ENCODE measurements at regions not wholly inside any gene's neighbourhood (a gene's known extent, or its start where the extent isn't known, plus 50 kb on each side); places are given as distances from the start of the nearest gene placed in this dataset.

DNA sequence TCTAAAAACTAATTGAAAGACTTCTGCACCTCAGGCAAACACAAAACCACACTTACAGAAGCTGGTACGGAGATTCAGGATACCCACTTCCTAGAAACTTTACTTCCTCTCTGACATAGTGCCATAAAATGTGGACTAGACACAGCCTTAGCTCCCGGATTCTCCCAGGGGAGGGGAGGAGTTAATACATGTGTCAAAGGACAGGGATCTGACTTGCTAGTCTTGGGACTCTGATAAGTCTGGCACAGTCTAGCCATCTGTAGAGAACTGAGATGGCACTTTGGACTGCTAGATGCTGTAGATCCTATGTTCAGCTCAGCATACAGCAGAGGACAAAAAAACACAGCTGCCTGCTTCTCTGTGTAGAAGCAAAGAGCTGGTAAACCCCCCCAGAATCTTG, 769.8 kb upstream of the MIR17HG start:
- no peaks in the 10 kb centered on the region for H3K4me1 Mint-ChIP-seq (ENCODE audit: unreplicated experiment)
- H3K4me3 Mint-ChIP-seq (ENCODE audit: unreplicated experiment) = no peak overlapping the region
- H3K27ac Mint-ChIP-seq (ENCODE audit: unreplicated experiment) = no peak overlapping the region

DNA sequence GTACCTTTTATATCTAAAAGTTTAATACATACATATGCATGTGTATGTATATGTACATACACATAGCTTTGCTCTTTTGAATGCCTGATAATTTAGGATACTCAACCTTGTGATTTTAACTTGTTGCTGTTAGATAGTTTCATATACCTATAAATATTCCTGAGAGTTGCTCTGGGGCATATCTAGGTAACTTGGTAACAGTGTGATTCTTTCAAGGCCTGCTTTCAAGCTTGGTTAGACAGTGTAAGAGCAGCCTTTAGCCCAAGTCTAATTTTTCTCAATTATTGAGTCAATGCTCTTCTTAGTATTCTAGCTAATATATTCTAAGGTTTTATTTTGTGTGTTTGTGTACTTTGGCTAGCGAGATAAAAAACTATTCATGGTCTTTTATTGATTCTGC, 762.1 kb upstream of the MIR17HG start:
- Mint-ChIP-seq H3K9me3 (ENCODE audit: unreplicated experiment) (no peaks in the 10 kb centered on the region), H3K4me3 (ENCODE audit: unreplicated experiment) (no peak overlapping the region), H3K27ac (ENCODE audit: unreplicated experiment) (no peak overlapping the region), H3K4me1 (ENCODE audit: unreplicated experiment) (no peaks in the 10 kb centered on the region), H3K27me3 (ENCODE audit: unreplicated experiment) (no peaks in the 10 kb centered on the region), H3K36me3 (ENCODE audit: low read depth, unreplicated experiment) (no peaks in the 10 kb centered on the region)
- TF ChIP-seq, protein P1, sequence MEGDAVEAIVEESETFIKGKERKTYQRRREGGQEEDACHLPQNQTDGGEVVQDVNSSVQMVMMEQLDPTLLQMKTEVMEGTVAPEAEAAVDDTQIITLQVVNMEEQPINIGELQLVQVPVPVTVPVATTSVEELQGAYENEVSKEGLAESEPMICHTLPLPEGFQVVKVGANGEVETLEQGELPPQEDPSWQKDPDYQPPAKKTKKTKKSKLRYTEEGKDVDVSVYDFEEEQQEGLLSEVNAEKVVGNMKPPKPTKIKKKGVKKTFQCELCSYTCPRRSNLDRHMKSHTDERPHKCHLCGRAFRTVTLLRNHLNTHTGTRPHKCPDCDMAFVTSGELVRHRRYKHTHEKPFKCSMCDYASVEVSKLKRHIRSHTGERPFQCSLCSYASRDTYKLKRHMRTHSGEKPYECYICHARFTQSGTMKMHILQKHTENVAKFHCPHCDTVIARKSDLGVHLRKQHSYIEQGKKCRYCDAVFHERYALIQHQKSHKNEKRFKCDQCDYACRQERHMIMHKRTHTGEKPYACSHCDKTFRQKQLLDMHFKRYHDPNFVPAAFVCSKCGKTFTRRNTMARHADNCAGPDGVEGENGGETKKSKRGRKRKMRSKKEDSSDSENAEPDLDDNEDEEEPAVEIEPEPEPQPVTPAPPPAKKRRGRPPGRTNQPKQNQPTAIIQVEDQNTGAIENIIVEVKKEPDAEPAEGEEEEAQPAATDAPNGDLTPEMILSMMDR (IDR thresholded peaks at IDR 0.05; ENCODE audit: unreplicated experiment) = no peak
- no peak for DNase-seq (ENCODE audit: low spot score)

More for the DNA sequence above, 769.8 kb upstream of the MIR17HG start:
- DNase-seq (ENCODE audit: low spot score) = no peak
- H3K27me3 Mint-ChIP-seq (ENCODE audit: unreplicated experiment) = no peaks in the 10 kb centered on the region
- H3K36me3 Mint-ChIP-seq (ENCODE audit: low read depth, unreplicated experiment) = no peaks in the 10 kb centered on the region
- H3K9me3 Mint-ChIP-seq (ENCODE audit: unreplicated experiment) = no peaks in the 10 kb centered on the region
- TF ChIP-seq, protein P1 (IDR thresholded peaks at IDR 0.05; ENCODE audit: unreplicated experiment) = no peak

DNA sequence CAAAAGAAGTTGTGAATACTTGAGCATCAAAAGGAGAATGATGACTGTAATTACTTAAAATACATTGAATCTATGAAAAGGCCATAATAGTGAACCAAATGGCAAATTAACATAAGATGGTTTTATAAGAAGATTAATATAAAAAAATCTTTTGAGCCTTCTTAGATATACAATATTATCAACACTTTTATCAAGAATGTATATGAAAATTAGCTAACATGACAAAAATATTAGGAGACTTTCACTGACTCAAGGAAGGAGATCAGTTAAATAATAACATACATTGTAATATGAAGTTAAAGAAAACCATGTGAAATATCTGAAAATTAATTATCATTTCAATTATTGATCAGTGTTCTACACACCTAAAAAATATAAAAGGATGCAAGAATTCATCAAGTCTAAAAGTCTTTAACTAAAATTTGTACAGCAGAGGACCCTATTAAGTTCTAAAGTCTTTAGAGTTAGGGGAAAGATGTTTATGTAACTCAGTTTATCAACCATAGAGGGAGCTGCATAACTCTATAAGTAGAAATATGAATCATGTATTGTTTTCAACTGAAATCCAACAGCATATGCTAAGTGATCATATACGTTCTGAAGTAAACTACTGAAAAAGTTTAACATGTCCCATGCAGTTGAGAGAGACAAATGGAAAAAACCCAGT, 756.1 kb upstream of the MIR17HG start:
- no peaks in the 10 kb centered on the region for H3K9me3 Mint-ChIP-seq (ENCODE audit: unreplicated experiment)
- H3K27me3 Mint-ChIP-seq (ENCODE audit: unreplicated experiment) = no peaks in the 10 kb centered on the region
- no peak overlapping the region for H3K4me3 Mint-ChIP-seq (ENCODE audit: unreplicated experiment)
- no peaks in the 10 kb centered on the region for H3K4me1 Mint-ChIP-seq (ENCODE audit: unreplicated experiment)
- H3K27ac Mint-ChIP-seq (ENCODE audit: unreplicated experiment) = peak overlapping the region; percentile 84
- DNase-seq (ENCODE audit: low spot score) = no peak
- no peaks in the 10 kb centered on the region for H3K36me3 Mint-ChIP-seq (ENCODE audit: low read depth, unreplicated experiment)
- TF ChIP-seq, protein P1 (IDR thresholded peaks at IDR 0.05; ENCODE audit: unreplicated experiment) = no peak

DNA sequence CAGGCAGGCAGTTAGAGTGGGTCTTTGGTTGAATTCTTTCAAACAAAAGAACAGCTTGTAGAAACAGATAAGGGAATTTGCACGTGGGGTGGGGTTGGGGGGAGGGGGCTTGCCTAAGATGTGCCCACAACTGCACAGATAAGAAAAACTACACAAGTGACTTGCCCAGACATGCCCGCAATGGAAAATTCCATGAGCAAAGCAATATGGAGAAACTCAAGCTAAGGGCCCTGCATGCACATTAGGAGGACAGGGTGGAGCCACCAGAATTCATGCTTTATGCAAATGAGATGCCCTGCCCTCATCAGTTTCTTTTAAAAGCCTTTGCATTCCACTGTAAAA, 755.6 kb upstream of the MIR17HG start:
- no peaks in the 10 kb centered on the region for H3K4me1 Mint-ChIP-seq (ENCODE audit: unreplicated experiment)
- peak; percentile 12 for DNase-seq (ENCODE audit: low spot score)
- no peak overlapping the region for H3K4me3 Mint-ChIP-seq (ENCODE audit: unreplicated experiment)
- no peaks in the 10 kb centered on the region for H3K9me3 Mint-ChIP-seq (ENCODE audit: unreplicated experiment)
- no peaks in the 10 kb centered on the region for H3K27me3 Mint-ChIP-seq (ENCODE audit: unreplicated experiment)
- no peaks in the 10 kb centered on the region for H3K36me3 Mint-ChIP-seq (ENCODE audit: low read depth, unreplicated experiment)
- H3K27ac Mint-ChIP-seq (ENCODE audit: unreplicated experiment) = peak overlapping the region; percentile 84
- TF ChIP-seq, protein P1 (IDR thresholded peaks at IDR 0.05; ENCODE audit: unreplicated experiment) = no peak

DNA sequence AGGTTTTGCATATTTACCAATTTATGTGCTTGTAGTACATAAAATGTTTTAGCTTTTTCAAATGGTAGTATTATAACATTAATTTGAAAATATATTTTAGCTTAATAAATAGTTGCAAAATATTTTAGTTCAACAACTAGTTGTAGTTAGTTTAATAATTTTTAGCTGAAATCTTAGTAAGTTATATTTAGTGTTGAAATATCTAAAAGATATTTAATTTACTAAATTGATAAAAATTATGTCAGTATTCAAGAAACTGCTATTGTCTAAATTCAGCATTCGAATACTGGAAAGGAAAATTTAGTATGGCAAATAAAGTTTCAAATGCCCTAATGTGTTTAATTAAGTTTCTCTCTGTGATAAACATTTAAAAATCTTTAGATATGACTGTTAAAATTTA, 754.5 kb upstream of the MIR17HG start:
- Mint-ChIP-seq H3K36me3 (ENCODE audit: low read depth, unreplicated experiment) (no peaks in the 10 kb centered on the region), H3K27ac (ENCODE audit: unreplicated experiment) (no peak overlapping the region), H3K4me1 (ENCODE audit: unreplicated experiment) (no peaks in the 10 kb centered on the region), H3K9me3 (ENCODE audit: unreplicated experiment) (no peaks in the 10 kb centered on the region), H3K27me3 (ENCODE audit: unreplicated experiment) (no peaks in the 10 kb centered on the region), H3K4me3 (ENCODE audit: unreplicated experiment) (no peak overlapping the region)
- TF ChIP-seq, protein P1 (IDR thresholded peaks at IDR 0.05; ENCODE audit: unreplicated experiment) = no peak
- DNase-seq (ENCODE audit: low spot score) = no peak
